NCI-H2196 (cell line): ENCODE measurements at regions not wholly inside any gene's neighbourhood (a gene's known extent, or its start where the extent isn't known, plus 50 kb on each side); places are given as distances from the start of the nearest gene placed in this dataset.
"Not testable (repeated sequence)": the region's sequence is repeated elsewhere in the genome, so short reads cannot be mapped to it uniquely, and the experiment has no call there.

Experiments
- DNase-seq: peaks from one replicate; lab custom pipeline; 2025; ENCODE audit not compliant: unreplicated experiment; lab: John Stamatoyannopoulos, UW

- no peak for DNase-seq
Measured at GRCh38 chr16:35562919-35563318, 2103.5 kb downstream of the TP53TG3F start.

GRCh38 chr16:35564148-35564547 lies 2104.7 kb downstream of the TP53TG3F start:
- DNase-seq, result no peak

GRCh38 chr16:35564889-35565288 lies 2105.5 kb downstream of the TP53TG3F start:
- no peak for DNase-seq

- DNase-seq, result no peak
Measured at GRCh38 chr16:35565626-35566025, 2106.2 kb downstream of the TP53TG3F start.

GRCh38 chr16:35569413-35569812 lies 2110.0 kb downstream of the TP53TG3F start:
- DNase-seq, result no peak

- DNase-seq, result no peak
Measured at GRCh38 chr16:35570946-35571345, 2111.5 kb downstream of the TP53TG3F start.

GRCh38 chr16:35572186-35572585 lies 2112.8 kb downstream of the TP53TG3F start:
- no peak for DNase-seq

- no peak for DNase-seq
Measured at GRCh38 chr16:35573407-35573806, 2114.0 kb downstream of the TP53TG3F start.

- no peak for DNase-seq
Measured at GRCh38 chr16:35574011-35574410, 2114.6 kb downstream of the TP53TG3F start.

- DNase-seq, result no peak
Measured at GRCh38 chr16:35574454-35575431, 2115.3 kb downstream of the TP53TG3F start.

GRCh38 chr16:35575432-35575821 lies 2116.0 kb downstream of the TP53TG3F start:
- no peak for DNase-seq

- DNase-seq, result no peak
Measured at GRCh38 chr16:35585411-35585810, 2126.0 kb downstream of the TP53TG3F start.

GRCh38 chr16:35590913-35591312 lies 2131.5 kb downstream of the TP53TG3F start:
- DNase-seq, result not testable (repeated sequence)

GRCh38 chr16:35596467-35596866 lies 2137.1 kb downstream of the TP53TG3F start:
- no peak for DNase-seq

GRCh38 chr16:35598696-35599332 lies 2139.4 kb downstream of the TP53TG3F start:
- no peak for DNase-seq

GRCh38 chr16:35599429-35600160 lies 2140.2 kb downstream of the TP53TG3F start:
- DNase-seq, result no peak

GRCh38 chr16:35600161-35600555 lies 2140.7 kb downstream of the TP53TG3F start:
- DNase-seq, result not testable (repeated sequence)

GRCh38 chr16:35602116-35602515 lies 2142.7 kb downstream of the TP53TG3F start:
- DNase-seq, result no peak

GRCh38 chr16:35603371-35603770 lies 2144.0 kb downstream of the TP53TG3F start:
- not testable (repeated sequence) for DNase-seq

GRCh38 chr16:35605921-35606320 lies 2146.5 kb downstream of the TP53TG3F start:
- DNase-seq, result no peak

GRCh38 chr16:35614883-35615282 lies 2155.5 kb downstream of the TP53TG3F start:
- DNase-seq, result not testable (repeated sequence)
